Fibroblast of lung (primary cell): ENCODE measurements at regions not wholly inside any gene's neighbourhood (a gene's known extent, or its start where the extent isn't known, plus 50 kb on each side); places are given as distances from the start of the nearest gene placed in this dataset.
A peak's percentile ranks its signal among the peaks of the same experiment; 100 is the strongest.

Source experiments
- DNase-seq, 2 donors: peaks; one replicate each; pipeline versions ENCODE4 v3.0.0 to v3.0.0-alpha.2; 2010; ENCODE audit warnings: low read depth in 2 of 2
- H2AFZ ChIP-seq: 2 replicates; pipeline ENCODE4 v1.5.1; 2012; ENCODE audit warnings: low read length, control low read depth, inconsistent platforms
- H3K27ac ChIP-seq: 2 replicates; pipeline ENCODE4 v1.5.1; 2011; ENCODE audit warnings: low read length, control low read depth; ENCODE audit not compliant: insufficient read depth
- H3K27me3 ChIP-seq: 2 replicates; pipeline ENCODE4 v1.5.1; 2011; ENCODE audit warnings: mild to moderate bottlenecking, low read length; ENCODE audit not compliant: control insufficient read depth, insufficient read depth
- H3K36me3 ChIP-seq: 2 replicates; pipeline ENCODE4 v1.5.1; 2011; ENCODE audit warnings: low read length; ENCODE audit not compliant: control insufficient read depth, insufficient read depth
- H3K4me1 ChIP-seq: 2 replicates; pipeline ENCODE4 v1.5.1; 2011; ENCODE audit warnings: low read length; ENCODE audit not compliant: control insufficient read depth, insufficient read depth; ENCODE audit errors: extremely low read depth
- H3K4me2 ChIP-seq: 2 replicates; pipeline ENCODE4 v1.5.1; 2011; ENCODE audit warnings: low read length, control low read depth; ENCODE audit not compliant: insufficient read depth; ENCODE audit errors: extremely low read depth
- H3K4me3 ChIP-seq, 4 experiments: fragments of 200-600 bp in 1 of 4; sonication (generic) in 1 of 4; replicated peaks in 1 of 4; 2 replicates each; pipeline ENCODE4 v1.5.1; 2011 to 2016; ENCODE audit warnings: low read length in 4 of 4, low read depth in 3 of 4, mild to moderate bottlenecking in 3 of 4, control low read depth in 2 of 4, inconsistent platforms in 1 of 4, mixed read lengths in 1 of 4; ENCODE audit not compliant: insufficient read depth in 1 of 4; ENCODE audit errors: control extremely low read depth in 1 of 4
- H3K79me2 ChIP-seq: 2 replicates; pipeline ENCODE4 v1.5.1; 2012; ENCODE audit warnings: mild to moderate bottlenecking, low read length, inconsistent platforms; ENCODE audit not compliant: control insufficient read depth, insufficient read depth
- H3K9ac ChIP-seq: 2 replicates; pipeline ENCODE4 v1.5.1; 2011; ENCODE audit warnings: mild to moderate bottlenecking, low read length, control low read depth; ENCODE audit not compliant: insufficient read depth
- H3K9me3 ChIP-seq: 2 replicates; pipeline ENCODE4 v1.5.1; 2012; ENCODE audit warnings: low read depth, low read length; ENCODE audit not compliant: control insufficient read depth, insufficient read depth
- H4K20me1 ChIP-seq: 2 replicates; pipeline ENCODE4 v1.5.1; 2011; ENCODE audit warnings: low read length; ENCODE audit not compliant: control insufficient read depth, insufficient read depth; ENCODE audit errors: extremely low read depth
- CTCF ChIP-seq, 2 donors: IDR thresholded peaks in 1 of 2; conservative IDR thresholded peaks in 1 of 2; 1 replicate in 1 of 2; 2 replicates in 1 of 2; pipeline ENCODE4 v1.5.1; 2011 to 2012; ENCODE audit warnings: low read length in 2 of 2, control low read depth in 1 of 2, inconsistent platforms in 1 of 2, low read depth in 1 of 2, mild to moderate bottlenecking in 1 of 2
- EZH2 ChIP-seq: IDR thresholded peaks from 2 replicates; pipeline ENCODE4 v1.5.1; 2012; ENCODE audit warnings: low read length, control low read depth, mild to moderate bottlenecking; ENCODE audit errors: missing control alignments

DNA sequence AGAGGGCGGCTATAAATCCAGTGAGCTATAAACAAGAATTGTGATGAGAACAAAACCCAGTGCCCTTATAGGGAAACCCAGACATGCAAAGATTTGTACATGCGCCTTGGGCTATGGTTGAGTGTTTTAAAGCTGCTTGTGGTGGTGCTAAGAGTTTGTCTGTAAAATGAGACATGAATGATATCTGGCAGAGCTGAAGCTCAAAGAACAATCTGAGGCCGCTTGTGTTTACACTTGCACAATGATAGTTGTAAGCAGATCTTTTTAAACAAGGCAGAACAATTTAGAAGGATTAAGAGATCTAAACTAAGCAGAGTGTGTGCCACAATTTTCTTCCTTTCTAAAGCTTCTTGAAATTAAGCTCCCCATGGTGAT is 80.4 kb upstream of the ADAMTS5 start:
- no peak for TF ChIP-seq CTCF (conservative IDR thresholded peaks at IDR 0.05 in 1 of 2, IDR thresholded peaks at IDR 0.05 in 1 of 2; ENCODE audit: low read depth in 1 of 2, low read length in 2 of 2)
- TF ChIP-seq EZH2 = no peak
- DNase-seq = peak in 1 of 2 donors; percentile 85

GRCh38 chr21:27045281-27045985 is 78.5 kb upstream of the ADAMTS5 start:
- DNase-seq = peak in 1 of 2 donors; percentile 27
- H3K4me2 ChIP-seq = no peak overlapping the region

More for the DNA sequence above, 80.4 kb upstream of the ADAMTS5 start:
- no peaks in the 10 kb centered on the region for H3K9me3 ChIP-seq
- peaks cover 5% of the 10 kb centered on the region for H3K4me1 ChIP-seq
- no peaks in the 10 kb centered on the region for H3K79me2 ChIP-seq
- no peaks in the 10 kb centered on the region for H3K36me3 ChIP-seq
- no peaks in the 10 kb centered on the region for H4K20me1 ChIP-seq
- H2AFZ ChIP-seq = no peak overlapping the region
- no peak overlapping the region for H3K4me2 ChIP-seq
- H3K27ac ChIP-seq = no peak overlapping the region
- no peak overlapping the region for H3K9ac ChIP-seq
- H3K4me3 ChIP-seq = no peak overlapping the region
- H3K27me3 ChIP-seq = no peaks in the 10 kb centered on the region

DNA sequence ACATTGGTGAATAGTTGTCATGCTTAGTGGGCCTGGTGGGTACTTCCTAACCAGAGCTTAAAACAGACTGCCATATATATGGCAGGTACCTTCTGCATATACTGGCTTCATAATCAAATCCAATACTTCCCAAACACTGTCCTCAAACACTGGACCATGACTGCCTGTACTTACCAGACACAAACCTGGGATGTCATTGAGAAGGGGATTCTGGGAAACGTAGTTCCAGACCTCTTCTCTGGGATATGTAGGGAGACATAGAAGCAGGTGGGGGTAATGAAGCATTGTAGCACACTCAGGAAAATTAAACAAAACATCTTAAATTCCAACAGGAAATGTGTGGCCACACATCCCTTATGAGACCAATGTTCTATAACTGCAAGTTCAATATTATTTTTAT is 76.5 kb upstream of the ADAMTS5 start:
- Histone ChIP-seq H3K4me3 (no peak overlapping the region), H3K27me3 (no peaks in the 10 kb centered on the region), H3K79me2 (no peaks in the 10 kb centered on the region), H3K9ac (no peak overlapping the region), H2AFZ (no peak overlapping the region), H3K9me3 (no peaks in the 10 kb centered on the region), H4K20me1 (no peaks in the 10 kb centered on the region), H3K4me2 (no peak overlapping the region), H3K36me3 (no peaks in the 10 kb centered on the region), H3K27ac (no peak overlapping the region), H3K4me1 (peaks cover 5% of the 10 kb centered on the region)
- DNase-seq = no peak
- no peak for TF ChIP-seq CTCF (conservative IDR thresholded peaks at IDR 0.05 in 1 of 2, IDR thresholded peaks at IDR 0.05 in 1 of 2; ENCODE audit: low read depth in 1 of 2, low read length in 2 of 2)
- no peak for TF ChIP-seq EZH2

More at GRCh38 chr21:27045281-27045985, 78.5 kb upstream of the ADAMTS5 start:
- Histone ChIP-seq H3K4me3 (no peak overlapping the region), H3K9ac (no peak overlapping the region), H3K27ac (no peak overlapping the region), H3K27me3 (no peaks in the 10 kb centered on the region), H3K36me3 (no peaks in the 10 kb centered on the region), H3K9me3 (no peaks in the 10 kb centered on the region), H3K79me2 (no peaks in the 10 kb centered on the region), H2AFZ (no peak overlapping the region), H4K20me1 (no peaks in the 10 kb centered on the region), H3K4me1 (peaks cover 5% of the 10 kb centered on the region)
- TF ChIP-seq EZH2 (no peak), CTCF (conservative IDR thresholded peaks at IDR 0.05 in 1 of 2, IDR thresholded peaks at IDR 0.05 in 1 of 2; ENCODE audit: low read depth in 1 of 2, low read length in 2 of 2) (no peak)
